ENCODE measurements at regions not wholly inside any gene's neighbourhood (a gene's known extent, or its start where the extent isn't known, plus 50 kb on each side); places are given as distances from the start of the nearest gene placed in this dataset.

DNA sequence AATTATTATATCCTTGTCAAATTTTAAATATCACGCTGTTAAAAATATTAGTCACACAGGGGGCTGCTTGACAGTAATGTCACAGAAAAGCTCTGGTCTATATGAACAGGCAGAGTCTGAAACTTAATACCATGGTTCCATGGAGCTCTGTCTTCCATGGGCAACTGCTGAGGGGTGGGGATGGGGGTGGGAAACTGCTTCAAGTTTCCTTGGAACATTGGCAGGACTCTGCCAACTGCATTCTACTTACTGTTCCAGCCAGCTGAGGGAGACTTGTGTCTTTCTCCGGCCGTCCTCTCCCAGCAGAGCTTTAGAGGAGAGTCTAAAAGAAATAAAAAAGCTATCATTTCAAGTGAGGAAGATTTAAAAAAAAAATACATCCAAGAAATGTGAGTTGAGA lies 348.7 kb downstream of the ZIC1 start:
- Histone ChIP-seq H3K9me2 (ENCODE audit: insufficient read depth, low read length) (no peaks in the 10 kb centered on the region), H3K27me3 (ENCODE audit: insufficient read depth, low read depth, low read length) (no peaks in the 10 kb centered on the region), H4K20me1 (ENCODE audit: insufficient read depth) (no peaks in the 10 kb centered on the region), H3K4me3 (ENCODE audit: low read length) (no peak overlapping the region), H3K9ac (ENCODE audit: low read length) (no peak overlapping the region), H3K9me3 (ENCODE audit: low read length) (no peaks in the 10 kb centered on the region), H3F3A (ENCODE audit: insufficient read depth, low read length, poor library complexity, severe bottlenecking) (no peaks in the 10 kb centered on the region), H3K4me2 (ENCODE audit: low read length) (no peak overlapping the region), H2AFZ (ENCODE audit: low read depth, low read length) (no peak overlapping the region), H3K36me3 (ENCODE audit: insufficient read depth, low read length) (no peaks in the 10 kb centered on the region), H3K27ac (ENCODE audit: low read length) (no peak overlapping the region), H3K79me2 (replicated peaks; ENCODE audit: insufficient read depth, low read length) (no peaks in the 10 kb centered on the region)
- TF ChIP-seq TAF1 (IDR thresholded peaks at IDR 0.05; ENCODE audit: low read depth) (no peak), EZH2 (IDR thresholded peaks at IDR 0.05; ENCODE audit: borderline replicate concordance, insufficient read depth, low read length, poor library complexity, severe bottlenecking) (no peak), SMC3 (conservative IDR thresholded peaks at IDR 0.05; ENCODE audit: poor library complexity) (no peak), EP300 (conservative IDR thresholded peaks at IDR 0.05; ENCODE audit: poor library complexity, severe bottlenecking) (no peak), RAD21 (conservative IDR thresholded peaks at IDR 0.05) (no peak), REST (IDR thresholded peaks at IDR 0.05; ENCODE audit: borderline replicate concordance) (no peak), CTCF (IDR thresholded peaks at IDR 0.05; ENCODE audit: poor library complexity, severe bottlenecking) (no peak), POLR2AphosphoS5 (IDR thresholded peaks at IDR 0.05) (no peak), MXI1 (conservative IDR thresholded peaks at IDR 0.05; ENCODE audit: poor library complexity, severe bottlenecking) (no peak)

- Histone ChIP-seq H3K9me2 (ENCODE audit: insufficient read depth, low read length) (no peaks in the 10 kb centered on the region), H3K4me3 (ENCODE audit: low read length) (no peak overlapping the region), H3K79me2 (replicated peaks; ENCODE audit: insufficient read depth, low read length) (no peaks in the 10 kb centered on the region), H3K27me3 (ENCODE audit: insufficient read depth, low read depth, low read length) (no peaks in the 10 kb centered on the region), H3K36me3 (ENCODE audit: insufficient read depth, low read length) (no peaks in the 10 kb centered on the region), H3K9me3 (ENCODE audit: low read length) (no peaks in the 10 kb centered on the region), H2AFZ (ENCODE audit: low read depth, low read length) (no peak overlapping the region), H3K4me2 (ENCODE audit: low read length) (no peak overlapping the region), H3K27ac (ENCODE audit: low read length) (no peak overlapping the region), H4K20me1 (ENCODE audit: insufficient read depth) (no peaks in the 10 kb centered on the region), H3K9ac (ENCODE audit: low read length) (no peak overlapping the region), H3F3A (ENCODE audit: insufficient read depth, low read length, poor library complexity, severe bottlenecking) (no peaks in the 10 kb centered on the region)
- TF ChIP-seq REST (IDR thresholded peaks at IDR 0.05; ENCODE audit: borderline replicate concordance) (no peak), CTCF (IDR thresholded peaks at IDR 0.05; ENCODE audit: poor library complexity, severe bottlenecking) (no peak), TAF1 (IDR thresholded peaks at IDR 0.05; ENCODE audit: low read depth) (no peak), EZH2 (IDR thresholded peaks at IDR 0.05; ENCODE audit: borderline replicate concordance, insufficient read depth, low read length, poor library complexity, severe bottlenecking) (no peak), MXI1 (conservative IDR thresholded peaks at IDR 0.05; ENCODE audit: poor library complexity, severe bottlenecking) (no peak), SMC3 (conservative IDR thresholded peaks at IDR 0.05; ENCODE audit: poor library complexity) (no peak), RAD21 (conservative IDR thresholded peaks at IDR 0.05) (no peak), EP300 (conservative IDR thresholded peaks at IDR 0.05; ENCODE audit: poor library complexity, severe bottlenecking) (no peak), POLR2AphosphoS5 (IDR thresholded peaks at IDR 0.05) (no peak)
These were observed 349.6 kb downstream of the ZIC1 start for GRCh38 chr3:147758771-147759170.
